Astrocyte (in vitro differentiated cells and primary cell): ENCODE measurements at regions not wholly inside any gene's neighbourhood (a gene's known extent, or its start where the extent isn't known, plus 50 kb on each side); places are given as distances from the start of the nearest gene placed in this dataset.

ENCODE experiments used
- CTCF ChIP-seq: IDR thresholded peaks from 2 replicates; pipeline ENCODE4 v1.5.1; 2011; ENCODE audit warnings: low read depth, mild to moderate bottlenecking, inconsistent platforms, low read length, moderate library complexity; ENCODE audit not compliant: insufficient read depth
- EZH2 ChIP-seq: IDR thresholded peaks from 2 replicates; pipeline ENCODE4 v1.6.1; 2012; ENCODE audit warnings: mild to moderate bottlenecking, low read length, inconsistent platforms; ENCODE audit not compliant: insufficient read depth

GRCh38 chr6:22748681-22749080 lies 179.3 kb downstream of the HDGFL1 start:
- no peak for TF ChIP-seq CTCF
- TF ChIP-seq EZH2, result no peak
